ENCODE measurements at regions not wholly inside any gene's neighbourhood (a gene's known extent, or its start where the extent isn't known, plus 50 kb on each side); places are given as distances from the start of the nearest gene placed in this dataset.

GRCh38 chr11:97800891-97801290 is 1219.9 kb upstream of the CNTN5 start:
- H3K9ac ChIP-seq (ENCODE audit: insufficient read depth, low read length, poor library complexity, severe bottlenecking): no peak overlapping the region
- Mint-ChIP-seq H3K9me3 (peaks cover 0 to 3% (median 0%) of the 10 kb centered on the region in 7 donors), H3K27me3 (ENCODE audit: low read depth in 3 of 3) (no peaks in the 10 kb centered on the region), H3K36me3 (no peaks in the 10 kb centered on the region), H3K27ac (no peak overlapping the region), H3K4me1 (no peaks in the 10 kb centered on the region), H3K4me3 (no peak overlapping the region)
- no peak overlapping the region for H3K27ac ChIP-seq (ENCODE audit: low read depth in 1 of 2, low read length in 2 of 2)
- H3K79me2 ChIP-seq (ENCODE audit: insufficient read depth, low read length): no peaks in the 10 kb centered on the region
- H3K36me3 ChIP-seq (replicated peaks in 1 of 2; ENCODE audit: control insufficient read depth in 1 of 2, insufficient read depth in 2 of 2, low read length in 2 of 2): no peaks in the 10 kb centered on the region
- H2AFZ ChIP-seq (ENCODE audit: insufficient read depth, low read depth, low read length, poor library complexity, severe bottlenecking): no peak overlapping the region
- no peak overlapping the region for H3K4me3 ChIP-seq (replicated peaks in 1 of 3; ENCODE audit: low read depth in 2 of 3, low read length in 3 of 3)
- intact Hi-C loops (cut with micrococcal nuclease): no loop called here
- DNase-seq: no peak
- no peak for TF ChIP-seq CTCF (IDR thresholded peaks at IDR 0.05)
- H3K9me3 ChIP-seq (replicated peaks in 1 of 2; ENCODE audit: control insufficient read depth in 1 of 2, insufficient read depth in 1 of 2, low read length in 2 of 2): peaks cover 0 to 4% of the 10 kb centered on the region in 2 donors
- H3K4me2 ChIP-seq (replicated peaks; ENCODE audit: extremely low read depth, low read length, poor library complexity, severe bottlenecking): no peak overlapping the region
- WGBS (ENCODE audit: insufficient coverage): no CpG with 5 or more reads among the region's 3 CpGs
- no peaks in the 10 kb centered on the region for H3K4me1 ChIP-seq (ENCODE audit: control insufficient read depth in 1 of 2, insufficient read depth in 2 of 2, low read length in 2 of 2)
- no peaks in the 10 kb centered on the region for H4K20me1 ChIP-seq (ENCODE audit: insufficient read depth, low read length)
- H3K27me3 ChIP-seq (ENCODE audit: control insufficient read depth in 2 of 2, insufficient read depth in 2 of 2, low read length in 2 of 2): no peaks in the 10 kb centered on the region

GRCh38 chr11:97814325-97814959 is 1206.3 kb upstream of the CNTN5 start:
- Mint-ChIP-seq H3K27me3 (ENCODE audit: low read depth in 3 of 3) (peaks cover 0 to 3% (median 2%) of the 10 kb centered on the region in 3 donors), H3K4me3 (no peak overlapping the region), H3K36me3 (no peaks in the 10 kb centered on the region), H3K27ac (no peak overlapping the region), H3K9me3 (peaks cover 1 to 5% (median 3%) of the 10 kb centered on the region in 7 donors), H3K4me1 (no peaks in the 10 kb centered on the region)
- no peak for DNase-seq
- intact Hi-C loops (cut with micrococcal nuclease): no loop called here
- no peak overlapping the region for H3K27ac ChIP-seq (ENCODE audit: low read depth in 1 of 2, low read length in 2 of 2)
- H3K4me1 ChIP-seq (ENCODE audit: control insufficient read depth in 1 of 2, insufficient read depth in 2 of 2, low read length in 2 of 2): no peaks in the 10 kb centered on the region
- H3K36me3 ChIP-seq (replicated peaks in 1 of 2; ENCODE audit: control insufficient read depth in 1 of 2, insufficient read depth in 2 of 2, low read length in 2 of 2): no peaks in the 10 kb centered on the region
- H3K79me2 ChIP-seq (ENCODE audit: insufficient read depth, low read length): no peaks in the 10 kb centered on the region
- H2AFZ ChIP-seq (ENCODE audit: insufficient read depth, low read depth, low read length, poor library complexity, severe bottlenecking): no peak overlapping the region
- 100% methylated on average over 1 of the region's 4 CpGs for WGBS (ENCODE audit: insufficient coverage)
- H3K4me3 ChIP-seq (replicated peaks in 1 of 3; ENCODE audit: low read depth in 2 of 3, low read length in 3 of 3): no peak overlapping the region
- no peak overlapping the region for H3K9ac ChIP-seq (ENCODE audit: insufficient read depth, low read length, poor library complexity, severe bottlenecking)
- TF ChIP-seq CTCF (IDR thresholded peaks at IDR 0.05): no peak
- no peaks in the 10 kb centered on the region for H3K27me3 ChIP-seq (ENCODE audit: control insufficient read depth in 2 of 2, insufficient read depth in 2 of 2, low read length in 2 of 2)
- H4K20me1 ChIP-seq (ENCODE audit: insufficient read depth, low read length): no peaks in the 10 kb centered on the region
- H3K4me2 ChIP-seq (replicated peaks; ENCODE audit: extremely low read depth, low read length, poor library complexity, severe bottlenecking): no peak overlapping the region
- peaks cover 6 to 8% of the 10 kb centered on the region in 2 donors for H3K9me3 ChIP-seq (replicated peaks in 1 of 2; ENCODE audit: control insufficient read depth in 1 of 2, insufficient read depth in 1 of 2, low read length in 2 of 2)

Data from CD14-positive monocyte (primary cell).